Endothelial cell of umbilical vein (primary cell): ENCODE measurements at regions not wholly inside any gene's neighbourhood (a gene's known extent, or its start where the extent isn't known, plus 50 kb on each side); places are given as distances from the start of the nearest gene placed in this dataset.

ENCODE experiments used
- EZH2 ChIP-seq: IDR thresholded peaks from 2 replicates; pipeline ENCODE4 v1.6.1; 2012; ENCODE audit warnings: borderline replicate concordance, low read depth, mild to moderate bottlenecking, moderate library complexity, low read length, inconsistent platforms; ENCODE audit not compliant: severe bottlenecking
- POLR2A ChIP-seq: IDR thresholded peaks from 2 replicates; pipeline ENCODE4 v1.6.1; 2012; ENCODE audit warnings: low read depth, mild to moderate bottlenecking, control low read depth, low read length
- TF ChIP-seq, protein P1 (sequence below), 2 donors: IDR thresholded peaks; 1 replicate in 1 of 2; 2 replicates in 1 of 2; pipeline ENCODE4 v1.5.1; 2011; ENCODE audit warnings: low read length in 2 of 2, mild to moderate bottlenecking in 2 of 2, moderate library complexity in 2 of 2, control low read depth in 1 of 2, inconsistent platforms in 1 of 2, low read depth in 1 of 2; ENCODE audit not compliant: insufficient read depth in 1 of 2; ENCODE audit errors: extremely low read depth in 1 of 2
- TF ChIP-seq, protein P2 (sequence below): IDR thresholded peaks from 2 replicates; pipeline ENCODE4 v1.6.1; 2011; ENCODE audit not compliant: insufficient read depth, insufficient read length

DNA sequence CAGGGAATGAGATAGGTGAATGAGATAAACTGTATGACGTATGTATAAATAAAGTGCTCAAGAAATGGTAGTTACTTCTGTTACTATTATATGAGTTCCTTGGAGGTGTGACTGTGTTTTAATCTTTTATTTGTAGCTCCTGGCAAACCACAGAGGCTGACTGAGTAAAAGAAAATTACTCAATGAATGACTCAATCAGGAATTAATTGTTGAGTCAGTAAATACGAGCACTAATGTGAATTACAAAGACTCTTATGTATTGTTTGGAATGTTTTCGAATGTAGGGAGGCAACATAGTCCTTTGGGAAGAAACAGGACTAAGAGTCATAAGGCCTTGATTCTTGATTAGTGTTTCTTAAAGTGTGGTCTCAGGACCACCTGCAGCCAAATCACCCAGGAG, 51.1 kb upstream of the BLID start:
- TF ChIP-seq POLR2A = no peak
- no peak for TF ChIP-seq EZH2
- TF ChIP-seq, protein P1, sequence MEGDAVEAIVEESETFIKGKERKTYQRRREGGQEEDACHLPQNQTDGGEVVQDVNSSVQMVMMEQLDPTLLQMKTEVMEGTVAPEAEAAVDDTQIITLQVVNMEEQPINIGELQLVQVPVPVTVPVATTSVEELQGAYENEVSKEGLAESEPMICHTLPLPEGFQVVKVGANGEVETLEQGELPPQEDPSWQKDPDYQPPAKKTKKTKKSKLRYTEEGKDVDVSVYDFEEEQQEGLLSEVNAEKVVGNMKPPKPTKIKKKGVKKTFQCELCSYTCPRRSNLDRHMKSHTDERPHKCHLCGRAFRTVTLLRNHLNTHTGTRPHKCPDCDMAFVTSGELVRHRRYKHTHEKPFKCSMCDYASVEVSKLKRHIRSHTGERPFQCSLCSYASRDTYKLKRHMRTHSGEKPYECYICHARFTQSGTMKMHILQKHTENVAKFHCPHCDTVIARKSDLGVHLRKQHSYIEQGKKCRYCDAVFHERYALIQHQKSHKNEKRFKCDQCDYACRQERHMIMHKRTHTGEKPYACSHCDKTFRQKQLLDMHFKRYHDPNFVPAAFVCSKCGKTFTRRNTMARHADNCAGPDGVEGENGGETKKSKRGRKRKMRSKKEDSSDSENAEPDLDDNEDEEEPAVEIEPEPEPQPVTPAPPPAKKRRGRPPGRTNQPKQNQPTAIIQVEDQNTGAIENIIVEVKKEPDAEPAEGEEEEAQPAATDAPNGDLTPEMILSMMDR (IDR thresholded peaks at IDR 0.05; ENCODE audit: extremely low read depth in 1 of 2, insufficient read depth in 1 of 2, low read depth in 1 of 2, low read length in 2 of 2) = no peak
- TF ChIP-seq, protein P2, sequence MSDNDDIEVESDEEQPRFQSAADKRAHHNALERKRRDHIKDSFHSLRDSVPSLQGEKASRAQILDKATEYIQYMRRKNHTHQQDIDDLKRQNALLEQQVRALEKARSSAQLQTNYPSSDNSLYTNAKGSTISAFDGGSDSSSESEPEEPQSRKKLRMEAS = no peak
